ENCODE measurements at regions not wholly inside any gene's neighbourhood (a gene's known extent, or its start where the extent isn't known, plus 50 kb on each side); places are given as distances from the start of the nearest gene placed in this dataset.

GRCh38 chr21:36250423-36251075 is 69.4 kb upstream of the MORC3 start:
- TF ChIP-seq CTCF (IDR thresholded peaks at IDR 0.05) (no peak), POLR2AphosphoS5 (IDR thresholded peaks at IDR 0.05; ENCODE audit: low read depth, low read length) (no peak), SIN3A (IDR thresholded peaks at IDR 0.05; ENCODE audit: borderline replicate concordance, insufficient read depth, low read depth, low read length) (no peak), REST (IDR thresholded peaks at IDR 0.05; ENCODE audit: insufficient read depth in 1 of 2, low read depth in 2 of 2, low read length in 1 of 2) (no peak)
